SK-N-SH (cell line): ENCODE measurements at regions not wholly inside any gene's neighbourhood (a gene's known extent, or its start where the extent isn't known, plus 50 kb on each side); places are given as distances from the start of the nearest gene placed in this dataset.

ENCODE experiments used
- RFX5 ChIP-seq: IDR thresholded peaks from 2 replicates; pipeline ENCODE4 v1.6.1; 2012; ENCODE audit warnings: mild to moderate bottlenecking, improper control_type of control experiment, low read length
- TEAD4 ChIP-seq: IDR thresholded peaks from 2 replicates; pipeline ENCODE4 v1.4.0; 2012; ENCODE audit warnings: mild to moderate bottlenecking, borderline replicate concordance; ENCODE audit not compliant: insufficient read depth
- TF ChIP-seq, protein P1 (sequence below): fragments of 200-600 bp; sonication (generic); IDR thresholded peaks from 2 replicates; pipeline ENCODE4 v1.6.1; 2017; ENCODE audit warnings: antibody characterized with exemption, mild to moderate bottlenecking, moderate library complexity

GRCh38 chr5:6979061-6979460, 265.8 kb downstream of the TENT4A start:
- TF ChIP-seq TEAD4 (no peak), RFX5 (no peak)
- TF ChIP-seq, protein P1, sequence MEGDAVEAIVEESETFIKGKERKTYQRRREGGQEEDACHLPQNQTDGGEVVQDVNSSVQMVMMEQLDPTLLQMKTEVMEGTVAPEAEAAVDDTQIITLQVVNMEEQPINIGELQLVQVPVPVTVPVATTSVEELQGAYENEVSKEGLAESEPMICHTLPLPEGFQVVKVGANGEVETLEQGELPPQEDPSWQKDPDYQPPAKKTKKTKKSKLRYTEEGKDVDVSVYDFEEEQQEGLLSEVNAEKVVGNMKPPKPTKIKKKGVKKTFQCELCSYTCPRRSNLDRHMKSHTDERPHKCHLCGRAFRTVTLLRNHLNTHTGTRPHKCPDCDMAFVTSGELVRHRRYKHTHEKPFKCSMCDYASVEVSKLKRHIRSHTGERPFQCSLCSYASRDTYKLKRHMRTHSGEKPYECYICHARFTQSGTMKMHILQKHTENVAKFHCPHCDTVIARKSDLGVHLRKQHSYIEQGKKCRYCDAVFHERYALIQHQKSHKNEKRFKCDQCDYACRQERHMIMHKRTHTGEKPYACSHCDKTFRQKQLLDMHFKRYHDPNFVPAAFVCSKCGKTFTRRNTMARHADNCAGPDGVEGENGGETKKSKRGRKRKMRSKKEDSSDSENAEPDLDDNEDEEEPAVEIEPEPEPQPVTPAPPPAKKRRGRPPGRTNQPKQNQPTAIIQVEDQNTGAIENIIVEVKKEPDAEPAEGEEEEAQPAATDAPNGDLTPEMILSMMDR, result no peak
